ENCODE measurements at regions not wholly inside any gene's neighbourhood (a gene's known extent, or its start where the extent isn't known, plus 50 kb on each side); places are given as distances from the start of the nearest gene placed in this dataset.

DNA sequence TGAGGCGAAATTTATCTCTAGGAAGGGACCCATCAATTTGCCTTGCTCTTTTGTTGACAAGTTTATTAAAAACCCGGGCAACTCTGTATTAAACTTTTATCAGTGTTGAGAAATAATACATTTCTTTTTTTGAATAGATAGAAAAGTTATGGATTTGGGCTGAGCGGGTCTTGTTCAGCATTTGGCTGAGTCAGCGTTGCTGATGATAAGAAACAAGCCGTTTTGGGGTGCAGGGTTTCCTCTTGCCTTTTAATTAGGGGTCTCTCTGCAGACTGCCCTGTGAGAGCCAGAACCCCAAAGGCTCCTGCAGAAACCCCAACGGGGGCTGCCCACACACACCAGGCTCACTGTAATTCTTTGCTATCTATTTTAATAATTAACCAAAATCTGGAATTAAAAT, 82.1 kb upstream of the SLCO4A1 start:
- no peak for TF ChIP-seq CTCF (IDR thresholded peaks at IDR 0.05)
- TF ChIP-seq POLR2AphosphoS5 (IDR thresholded peaks at IDR 0.05; ENCODE audit: low read depth, low read length), result no peak
- TF ChIP-seq TCF7L2 (IDR thresholded peaks at IDR 0.05; ENCODE audit: low read depth, low read length), result no peak
- no peak for TF ChIP-seq REST (IDR thresholded peaks at IDR 0.05; ENCODE audit: insufficient read depth in 1 of 2, low read depth in 2 of 2, low read length in 1 of 2)
- TF ChIP-seq SIN3A (IDR thresholded peaks at IDR 0.05; ENCODE audit: borderline replicate concordance, insufficient read depth, low read depth, low read length), result no peak
